Smooth muscle cell (in vitro differentiated cells): ENCODE measurements at regions not wholly inside any gene's neighbourhood (a gene's known extent, or its start where the extent isn't known, plus 50 kb on each side); places are given as distances from the start of the nearest gene placed in this dataset.
A peak's percentile ranks its signal among the peaks of the same experiment; 100 is the strongest.

ENCODE experiments used
- DNase-seq: peaks from one replicate; lab custom pipeline; 2025; ENCODE audit not compliant: unreplicated experiment; lab: John Stamatoyannopoulos, UW
- H2AFZ ChIP-seq: fragments of 200-600 bp; sonication (generic); 2 replicates; pipeline ENCODE4 v1.6.0; 2016; ENCODE audit warnings: antibody characterized with exemption, low read depth, mild to moderate bottlenecking
- H3F3A ChIP-seq: fragments of 200-600 bp; sonication (generic); 2 replicates; pipeline ENCODE4 v1.6.0; 2017; ENCODE audit warnings: antibody characterized with exemption, low read depth
- H3K27ac ChIP-seq: fragments of 200-600 bp; sonication (generic); 2 replicates; pipeline ENCODE4 v1.5.1; 2016; ENCODE audit warnings: low read depth, mild to moderate bottlenecking
- H3K27me3 ChIP-seq: fragments of 200-600 bp; sonication (generic); 2 replicates; pipeline ENCODE4 v1.6.1; 2016; ENCODE audit warnings: low read depth, mild to moderate bottlenecking
- H3K36me3 ChIP-seq: fragments of 200-600 bp; sonication (generic); 2 replicates; pipeline ENCODE4 v1.5.1; 2016; ENCODE audit warnings: low read depth
- H3K4me1 ChIP-seq: fragments of 200-600 bp; sonication (generic); 2 replicates; pipeline ENCODE4 v1.5.1; 2016; ENCODE audit warnings: low read depth
- H3K4me2 ChIP-seq: fragments of 200-600 bp; sonication (generic); 2 replicates; pipeline ENCODE4 v1.6.0; 2016; ENCODE audit warnings: mild to moderate bottlenecking
- H3K4me3 ChIP-seq: fragments of 200-600 bp; sonication (generic); 2 replicates; pipeline ENCODE4 v1.5.1; 2016; ENCODE audit warnings: mild to moderate bottlenecking
- H3K79me2 ChIP-seq: fragments of 200-600 bp; sonication (generic); 2 replicates; pipeline ENCODE4 v1.6.0; 2016; ENCODE audit warnings: low read depth, mild to moderate bottlenecking
- H3K9ac ChIP-seq: fragments of 200-600 bp; sonication (generic); 2 replicates; pipeline ENCODE4 v1.6.0; 2016; ENCODE audit warnings: low read depth
- H3K9me3 ChIP-seq: fragments of 200-600 bp; sonication (generic); replicated peaks from 2 replicates; pipeline ENCODE4 v1.5.1; 2016; ENCODE audit warnings: low read depth
- H4K20me1 ChIP-seq: fragments of 200-600 bp; sonication (generic); 2 replicates; pipeline ENCODE4 v1.6.0; 2016; ENCODE audit warnings: low read depth
- CTCF ChIP-seq: fragments of 200-600 bp; sonication (generic); IDR thresholded peaks from 2 replicates; pipeline ENCODE4 v1.5.1; 2017; ENCODE audit warnings: borderline replicate concordance, mild to moderate bottlenecking, antibody characterized with exemption; ENCODE audit not compliant: insufficient read depth, poor library complexity, severe bottlenecking
- WGBS: methylation state at CpG from one replicate; pipeline ENCODE4 v1.1.7; 2016; ENCODE audit warnings: low lambda C conversion rate; 5-methylcytosine and 5-hydroxymethylcytosine counted together

GRCh38 chr5:125538469-125538868 lies 792.0 kb upstream of the ZNF608 start:
- Histone ChIP-seq H2AFZ (no peak overlapping the region), H3K36me3 (peaks cover 5% of the 10 kb centered on the region), H3K79me2 (no peaks in the 10 kb centered on the region), H4K20me1 (no peaks in the 10 kb centered on the region), H3K27ac (no peak overlapping the region), H3K27me3 (no peaks in the 10 kb centered on the region), H3K9ac (no peak overlapping the region), H3K4me1 (no peaks in the 10 kb centered on the region), H3K4me2 (no peak overlapping the region), H3F3A (no peaks in the 10 kb centered on the region), H3K9me3 (peaks cover 7% of the 10 kb centered on the region), H3K4me3 (no peak overlapping the region)
- TF ChIP-seq CTCF, result no peak
- DNase-seq, result no peak
- WGBS, result 94% methylated on average over 2 of the region's 2 CpGs

DNA sequence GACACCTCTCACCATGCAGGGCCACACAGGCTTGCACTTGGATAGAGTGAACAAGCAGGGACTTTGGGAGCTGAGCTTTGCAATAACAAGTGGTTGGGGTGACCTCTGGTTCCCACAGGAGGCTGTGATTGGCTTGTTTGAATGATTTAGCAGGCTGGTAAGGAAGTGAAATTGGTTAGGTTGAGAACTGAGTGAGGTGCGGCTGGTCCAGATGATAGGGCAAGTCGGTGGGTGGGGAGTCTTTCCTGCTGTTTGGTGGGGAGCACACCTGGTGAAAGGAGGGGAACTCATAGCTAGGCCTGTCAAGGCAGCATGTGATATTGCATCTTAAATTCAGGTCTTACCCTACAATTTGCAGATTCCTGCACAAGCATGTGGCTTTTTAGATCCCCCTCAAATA lies 794.6 kb upstream of the ZNF608 start:
- H2AFZ ChIP-seq, result no peak overlapping the region
- no peaks in the 10 kb centered on the region for H3F3A ChIP-seq
- DNase-seq, result no peak
- peaks cover 5% of the 10 kb centered on the region for H3K36me3 ChIP-seq
- WGBS, result 93% methylated on average over 2 of the region's 2 CpGs
- H4K20me1 ChIP-seq, result no peaks in the 10 kb centered on the region
- no peak overlapping the region for H3K27ac ChIP-seq
- no peaks in the 10 kb centered on the region for H3K4me1 ChIP-seq
- H3K4me3 ChIP-seq, result no peak overlapping the region
- no peak overlapping the region for H3K9ac ChIP-seq
- no peak for TF ChIP-seq CTCF
- H3K27me3 ChIP-seq, result no peaks in the 10 kb centered on the region
- no peaks in the 10 kb centered on the region for H3K79me2 ChIP-seq
- no peak overlapping the region for H3K4me2 ChIP-seq
- H3K9me3 ChIP-seq, result peaks cover 7% of the 10 kb centered on the region

DNA sequence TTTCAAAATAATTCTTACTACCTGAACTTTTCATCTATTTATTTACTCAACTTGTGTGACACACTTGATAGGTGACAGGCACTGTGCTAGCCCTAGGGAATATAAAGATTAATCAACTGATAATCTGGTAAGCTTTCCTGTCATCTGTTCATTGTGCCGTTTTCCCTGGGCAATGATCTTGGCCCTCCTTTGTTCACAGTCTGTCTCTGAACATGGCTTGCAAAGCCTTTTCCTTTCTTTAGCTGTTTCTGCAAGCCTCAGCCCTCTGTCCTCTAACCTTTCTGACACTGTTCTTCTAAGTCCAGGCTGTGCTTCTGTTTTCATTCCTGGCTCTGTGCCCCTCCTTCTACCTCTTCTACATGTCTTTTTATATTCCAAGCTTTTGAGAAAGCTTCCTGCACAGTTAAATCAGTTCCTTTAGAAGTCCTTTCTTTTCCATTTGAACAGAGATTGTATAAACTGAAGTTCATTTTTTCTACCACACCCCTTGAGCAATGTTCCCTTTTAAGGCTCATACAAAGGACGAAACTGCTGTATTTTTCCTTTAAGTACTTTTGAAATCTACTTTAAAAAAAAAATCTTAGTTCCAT lies 803.0 kb upstream of the ZNF608 start:
- Histone ChIP-seq H3K27me3 (no peaks in the 10 kb centered on the region), H2AFZ (peak overlapping the region; percentile 85), H3K27ac (peak overlapping the region; percentile 26), H3K36me3 (no peaks in the 10 kb centered on the region), H3K4me1 (peaks cover 22% of the 10 kb centered on the region), H3K9ac (peak overlapping the region; percentile 3), H3F3A (no peaks in the 10 kb centered on the region), H4K20me1 (no peaks in the 10 kb centered on the region), H3K4me3 (no peak overlapping the region), H3K4me2 (peak overlapping the region; percentile 70), H3K79me2 (no peaks in the 10 kb centered on the region), H3K9me3 (no peaks in the 10 kb centered on the region)
- WGBS, result 22% methylated on average over 2 of the region's 2 CpGs
- TF ChIP-seq CTCF, result no peak
- DNase-seq, result no peak

GRCh38 chr5:125550274-125550673 lies 803.8 kb upstream of the ZNF608 start:
- Histone ChIP-seq H3K79me2 (no peaks in the 10 kb centered on the region), H3K27ac (peak overlapping the region; percentile 26), H2AFZ (peak overlapping the region; percentile 85), H3K36me3 (no peaks in the 10 kb centered on the region), H3K4me2 (peak overlapping the region; percentile 70), H4K20me1 (no peaks in the 10 kb centered on the region), H3K9me3 (no peaks in the 10 kb centered on the region), H3F3A (no peaks in the 10 kb centered on the region), H3K4me3 (no peak overlapping the region), H3K9ac (no peak overlapping the region), H3K27me3 (no peaks in the 10 kb centered on the region), H3K4me1 (peaks cover 29% of the 10 kb centered on the region)
- TF ChIP-seq CTCF, result no peak
- 27% methylated on average over 2 of the region's 2 CpGs for WGBS
- DNase-seq, result no peak
